Astrocyte of the cerebellum (primary cell): ENCODE measurements at regions not wholly inside any gene's neighbourhood (a gene's known extent, or its start where the extent isn't known, plus 50 kb on each side); places are given as distances from the start of the nearest gene placed in this dataset.

Source experiments
- DNase-seq: peaks from one replicate; pipeline ENCODE4 v3.0.0-alpha.2; 2011; ENCODE audit warnings: low read depth
- H3K4me3 ChIP-seq: 2 replicates; pipeline ENCODE4 v1.5.1; 2011; ENCODE audit warnings: mild to moderate bottlenecking, low read depth, low read length, moderate library complexity
- CTCF ChIP-seq: IDR thresholded peaks from 2 replicates; pipeline ENCODE4 v1.5.1; 2012; ENCODE audit warnings: low read length, low read depth, moderate library complexity, mild to moderate bottlenecking; ENCODE audit errors: missing control alignments
- in situ Hi-C: cut with HindIII; loops from 2 replicates; pipeline ENCODE4 v1.10.0; 2017; ENCODE audit warnings: low sequenced_read_pairs

- TF ChIP-seq CTCF: no peak
- no peak for DNase-seq
- no peak overlapping the region for H3K4me3 ChIP-seq
- in situ Hi-C loops: no loop called here
Measured at GRCh38 chr2:128477891-128478290, 159.2 kb upstream of the HS6ST1 start.

GRCh38 chr2:128485761-128486639 is 167.3 kb upstream of the HS6ST1 start:
- H3K4me3 ChIP-seq: no peak overlapping the region
- no peak for TF ChIP-seq CTCF
- in situ Hi-C loops: no loop called here
- DNase-seq: no peak

- TF ChIP-seq CTCF: no peak
- no peak overlapping the region for H3K4me3 ChIP-seq
- DNase-seq: no peak
- in situ Hi-C loops: no loop called here
Measured at GRCh38 chr2:128486640-128487375, 168.1 kb upstream of the HS6ST1 start.

GRCh38 chr2:128487650-128488387 is 169.2 kb upstream of the HS6ST1 start:
- no peak overlapping the region for H3K4me3 ChIP-seq
- DNase-seq: no peak
- TF ChIP-seq CTCF: no peak
- in situ Hi-C loops: no loop called here

- in situ Hi-C loops: no loop called here
- DNase-seq: no peak
- no peak for TF ChIP-seq CTCF
- no peak overlapping the region for H3K4me3 ChIP-seq
Measured at GRCh38 chr2:128488434-128488833, 169.8 kb upstream of the HS6ST1 start.

GRCh38 chr2:128489526-128490273 is 171.0 kb upstream of the HS6ST1 start:
- no peak for TF ChIP-seq CTCF
- in situ Hi-C loops: no loop called here
- H3K4me3 ChIP-seq: no peak overlapping the region
- DNase-seq: no peak
